ENCODE measurements at regions not wholly inside any gene's neighbourhood (a gene's known extent, or its start where the extent isn't known, plus 50 kb on each side); places are given as distances from the start of the nearest gene placed in this dataset.

DNA sequence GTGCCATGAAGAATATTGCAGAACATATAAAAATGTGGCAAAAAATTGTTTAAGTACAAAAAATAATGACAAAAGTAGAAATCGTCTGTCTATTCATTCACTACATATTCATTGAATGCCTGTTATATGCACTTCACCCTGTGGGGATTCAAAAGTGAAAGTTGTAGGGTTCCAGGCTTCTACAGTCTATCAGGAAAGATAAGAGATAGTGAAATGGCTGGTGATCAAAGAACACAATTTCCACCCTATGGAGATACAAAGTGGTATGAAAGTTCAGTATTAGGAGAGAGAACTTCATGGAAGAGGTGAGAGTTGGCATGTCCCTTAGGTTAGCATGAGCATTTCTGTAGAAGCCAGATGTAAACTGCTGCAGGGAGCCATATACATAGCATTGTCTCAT is 127.0 kb upstream of the PMFBP1 start:
- Histone ChIP-seq H2AFZ (ENCODE audit: low read length) (no peak overlapping the region), H4K20me1 (ENCODE audit: control insufficient read depth, extremely low read depth, insufficient read depth, low read length) (no peaks in the 10 kb centered on the region), H3K79me2 (ENCODE audit: control insufficient read depth, insufficient read depth, low read length) (no peaks in the 10 kb centered on the region), H3K9me3 (ENCODE audit: control insufficient read depth, insufficient read depth, low read depth, low read length) (no peaks in the 10 kb centered on the region), H3K36me3 (ENCODE audit: control insufficient read depth, insufficient read depth, low read length) (no peaks in the 10 kb centered on the region), H3K4me2 (ENCODE audit: extremely low read depth, insufficient read depth, low read length) (no peak overlapping the region), H3K4me3 (replicated peaks in 1 of 4; ENCODE audit: control extremely low read depth in 1 of 4, insufficient read depth in 1 of 4, low read depth in 3 of 4, low read length in 4 of 4) (no peak overlapping the region), H3K4me1 (ENCODE audit: control insufficient read depth, extremely low read depth, insufficient read depth, low read length) (no peaks in the 10 kb centered on the region), H3K27ac (ENCODE audit: insufficient read depth, low read length) (no peak overlapping the region), H3K9ac (ENCODE audit: insufficient read depth, low read length) (no peak overlapping the region), H3K27me3 (ENCODE audit: control insufficient read depth, insufficient read depth, low read length) (no peaks in the 10 kb centered on the region)
- TF ChIP-seq EZH2 (IDR thresholded peaks at IDR 0.05; ENCODE audit: low read length, missing control alignments), result no peak
- TF ChIP-seq, protein P1, sequence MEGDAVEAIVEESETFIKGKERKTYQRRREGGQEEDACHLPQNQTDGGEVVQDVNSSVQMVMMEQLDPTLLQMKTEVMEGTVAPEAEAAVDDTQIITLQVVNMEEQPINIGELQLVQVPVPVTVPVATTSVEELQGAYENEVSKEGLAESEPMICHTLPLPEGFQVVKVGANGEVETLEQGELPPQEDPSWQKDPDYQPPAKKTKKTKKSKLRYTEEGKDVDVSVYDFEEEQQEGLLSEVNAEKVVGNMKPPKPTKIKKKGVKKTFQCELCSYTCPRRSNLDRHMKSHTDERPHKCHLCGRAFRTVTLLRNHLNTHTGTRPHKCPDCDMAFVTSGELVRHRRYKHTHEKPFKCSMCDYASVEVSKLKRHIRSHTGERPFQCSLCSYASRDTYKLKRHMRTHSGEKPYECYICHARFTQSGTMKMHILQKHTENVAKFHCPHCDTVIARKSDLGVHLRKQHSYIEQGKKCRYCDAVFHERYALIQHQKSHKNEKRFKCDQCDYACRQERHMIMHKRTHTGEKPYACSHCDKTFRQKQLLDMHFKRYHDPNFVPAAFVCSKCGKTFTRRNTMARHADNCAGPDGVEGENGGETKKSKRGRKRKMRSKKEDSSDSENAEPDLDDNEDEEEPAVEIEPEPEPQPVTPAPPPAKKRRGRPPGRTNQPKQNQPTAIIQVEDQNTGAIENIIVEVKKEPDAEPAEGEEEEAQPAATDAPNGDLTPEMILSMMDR (conservative IDR thresholded peaks at IDR 0.05 in 1 of 2, IDR thresholded peaks at IDR 0.05 in 1 of 2; ENCODE audit: low read depth in 1 of 2, low read length in 2 of 2), result no peak
- no peak for DNase-seq (ENCODE audit: low read depth in 2 of 2)

DNA sequence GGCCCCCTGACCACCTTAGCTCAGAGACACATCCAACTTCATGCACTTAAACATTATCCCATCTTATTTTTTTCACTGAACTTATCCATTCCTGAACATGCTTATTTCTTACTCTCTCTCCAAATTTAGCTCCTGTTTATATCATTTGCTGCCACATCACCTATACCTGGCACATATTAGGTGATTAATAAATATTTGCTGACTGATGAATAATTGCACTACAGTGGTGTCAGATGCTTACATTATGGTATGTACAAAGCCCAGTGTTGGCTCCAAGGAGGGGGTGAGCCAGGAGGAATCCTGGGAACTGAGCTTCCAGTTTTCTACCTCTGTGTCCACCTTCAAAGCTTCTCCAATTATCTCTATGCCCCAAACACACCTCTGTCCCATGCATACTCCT is 124.0 kb upstream of the PMFBP1 start:
- Histone ChIP-seq H3K9ac (ENCODE audit: insufficient read depth, low read length) (no peak overlapping the region), H4K20me1 (ENCODE audit: control insufficient read depth, extremely low read depth, insufficient read depth, low read length) (no peaks in the 10 kb centered on the region), H3K4me3 (replicated peaks in 1 of 4; ENCODE audit: control extremely low read depth in 1 of 4, insufficient read depth in 1 of 4, low read depth in 3 of 4, low read length in 4 of 4) (no peak overlapping the region), H3K4me1 (ENCODE audit: control insufficient read depth, extremely low read depth, insufficient read depth, low read length) (peaks cover 2% of the 10 kb centered on the region), H3K4me2 (ENCODE audit: extremely low read depth, insufficient read depth, low read length) (no peak overlapping the region), H3K79me2 (ENCODE audit: control insufficient read depth, insufficient read depth, low read length) (no peaks in the 10 kb centered on the region), H3K27ac (ENCODE audit: insufficient read depth, low read length) (no peak overlapping the region), H3K36me3 (ENCODE audit: control insufficient read depth, insufficient read depth, low read length) (no peaks in the 10 kb centered on the region), H2AFZ (ENCODE audit: low read length) (no peak overlapping the region), H3K9me3 (ENCODE audit: control insufficient read depth, insufficient read depth, low read depth, low read length) (no peaks in the 10 kb centered on the region), H3K27me3 (ENCODE audit: control insufficient read depth, insufficient read depth, low read length) (no peaks in the 10 kb centered on the region)
- no peak for DNase-seq (ENCODE audit: low read depth in 2 of 2)
- TF ChIP-seq, protein P1 (conservative IDR thresholded peaks at IDR 0.05 in 1 of 2, IDR thresholded peaks at IDR 0.05 in 1 of 2; ENCODE audit: low read depth in 1 of 2, low read length in 2 of 2), result no peak
- TF ChIP-seq EZH2 (IDR thresholded peaks at IDR 0.05; ENCODE audit: low read length, missing control alignments), result no peak

DNA sequence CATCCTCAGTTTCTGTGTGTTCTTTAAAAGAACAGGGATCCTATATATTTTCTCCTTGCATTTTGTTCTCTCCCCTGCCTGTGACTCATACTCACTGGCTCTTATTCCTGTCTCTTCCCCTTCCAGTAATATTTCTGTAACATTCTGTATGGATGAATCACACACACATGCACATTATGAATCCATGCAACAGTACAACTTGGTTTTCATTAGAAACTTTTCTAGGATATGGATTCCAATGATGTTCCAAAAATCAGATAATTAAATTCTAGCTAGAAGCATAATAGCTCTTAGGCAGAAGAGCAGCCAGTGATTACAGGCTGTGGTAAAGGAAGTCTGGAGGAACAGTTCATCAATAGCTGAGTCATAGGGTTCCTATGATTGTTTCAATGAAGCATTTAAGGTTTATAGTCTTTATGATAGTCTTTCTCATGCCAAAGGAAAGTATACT is 119.6 kb upstream of the PMFBP1 start:
- TF ChIP-seq, protein P1 (conservative IDR thresholded peaks at IDR 0.05 in 1 of 2, IDR thresholded peaks at IDR 0.05 in 1 of 2; ENCODE audit: low read depth in 1 of 2, low read length in 2 of 2), result no peak
- TF ChIP-seq EZH2 (IDR thresholded peaks at IDR 0.05; ENCODE audit: low read length, missing control alignments), result no peak
- H3K79me2 ChIP-seq (ENCODE audit: control insufficient read depth, insufficient read depth, low read length), result no peaks in the 10 kb centered on the region
- DNase-seq (ENCODE audit: low read depth in 2 of 2), result peak; percentile 95 to 96
- no peak overlapping the region for H3K4me3 ChIP-seq (replicated peaks in 1 of 4; ENCODE audit: control extremely low read depth in 1 of 4, insufficient read depth in 1 of 4, low read depth in 3 of 4, low read length in 4 of 4)
- no peaks in the 10 kb centered on the region for H3K9me3 ChIP-seq (ENCODE audit: control insufficient read depth, insufficient read depth, low read depth, low read length)
- H3K27me3 ChIP-seq (ENCODE audit: control insufficient read depth, insufficient read depth, low read length), result no peaks in the 10 kb centered on the region
- no peak overlapping the region for H3K9ac ChIP-seq (ENCODE audit: insufficient read depth, low read length)
- H3K27ac ChIP-seq (ENCODE audit: insufficient read depth, low read length), result peak overlapping the region; percentile 80
- H4K20me1 ChIP-seq (ENCODE audit: control insufficient read depth, extremely low read depth, insufficient read depth, low read length), result no peaks in the 10 kb centered on the region
- H3K36me3 ChIP-seq (ENCODE audit: control insufficient read depth, insufficient read depth, low read length), result no peaks in the 10 kb centered on the region
- H3K4me1 ChIP-seq (ENCODE audit: control insufficient read depth, extremely low read depth, insufficient read depth, low read length), result peaks cover 2% of the 10 kb centered on the region
- H2AFZ ChIP-seq (ENCODE audit: low read length), result peak overlapping the region; percentile 13
- H3K4me2 ChIP-seq (ENCODE audit: extremely low read depth, insufficient read depth, low read length), result peak overlapping the region; percentile 70

Data from fibroblast of lung (primary cell).